Ovary (tissue), 7 donors: ENCODE measurements at regions not wholly inside any gene's neighbourhood (a gene's known extent, or its start where the extent isn't known, plus 50 kb on each side); places are given as distances from the start of the nearest gene placed in this dataset.

Experiments used
- DNase-seq, 5 donors: peaks; one replicate each; pipeline ENCODE4 v3.0.0-alpha.2; 2019 to 2020
- H3K27ac ChIP-seq, 2 donors: fragments of 200-600 bp; one replicate each; pipeline versions ENCODE4 v1.5.1 to v1.8.0; 2019 to 2022
- H3K27me3 ChIP-seq: fragments of 200-600 bp; one replicate; pipeline ENCODE4 v1.8.0; 2022
- H3K36me3 ChIP-seq: fragments of 200-600 bp; sonication (generic); one replicate; pipeline ENCODE4 v1.5.1; 2019
- H3K4me1 ChIP-seq: one replicate; pipeline ENCODE4 v1.8.1; 2013; ENCODE audit warnings: mild to moderate bottlenecking, moderate library complexity; ENCODE audit not compliant: insufficient read depth
- H3K4me3 ChIP-seq: fragments of 200-600 bp; sonication (generic); one replicate; pipeline ENCODE4 v1.5.1; 2017
- H3K9me3 ChIP-seq, 2 donors: fragments of 200-600 bp in 1 of 2; sonication (generic) in 1 of 2; one replicate each; pipeline versions ENCODE4 v1.5.1 to v1.8.1; 2013 to 2019; ENCODE audit warnings: mild to moderate bottlenecking in 1 of 2, moderate library complexity in 1 of 2
- EP300 ChIP-seq: sonication (generic); formaldehyde crosslinking; IDR thresholded peaks from one replicate; pipeline ENCODE4 v1.6.1; 2017; ENCODE audit warnings: antibody characterized with exemption
- POLR2A ChIP-seq: fragments of 450-650 bp; IDR thresholded peaks from one replicate; pipeline ENCODE4 v1.6.1; 2017; ENCODE audit warnings: antibody characterized with exemption, mild to moderate bottlenecking, moderate library complexity
- WGBS, 3 donors: extraction: QIAGEN DNeasy Blood & Tissue Kit in 1 of 3; methylation state at CpG; one replicate each; pipeline versions ENCODE4 v1.1.5 to v1.1.7; 2013 to 2017; 5-methylcytosine and 5-hydroxymethylcytosine counted together
- intact Hi-C, 4 donors: fragments of 100-400 bp; cut with DNase I; formaldehyde crosslinking; loops; one replicate each; pipeline versions ENCODE4 v1.11.0 to v1.15.1; 2022 to 2023
- TF ChIP-seq, protein P1 (sequence below), 3 donors: fragments of 450-650 bp in 2 of 3; fragments of 200-600 bp in 1 of 3; IDR thresholded peaks; one replicate each; pipeline versions ENCODE4 v1.5.1 to v1.8.0; 2016 to 2022; ENCODE audit warnings: antibody characterized with exemption in 3 of 3, mild to moderate bottlenecking in 1 of 3
- donor health status: DM: no; HTN: no; CAD: no; lungs with moderate emphysema.
- donor health status: DM: no; HTN: no; CAD: no.
- donor health status: Bipolar disorder and iron deficiency.
- donor health status: DM: no; HTN: no; CAD: no.
- donor health status: DM: yes; HTN: yes; CAD: no.

- TF ChIP-seq, protein P1, sequence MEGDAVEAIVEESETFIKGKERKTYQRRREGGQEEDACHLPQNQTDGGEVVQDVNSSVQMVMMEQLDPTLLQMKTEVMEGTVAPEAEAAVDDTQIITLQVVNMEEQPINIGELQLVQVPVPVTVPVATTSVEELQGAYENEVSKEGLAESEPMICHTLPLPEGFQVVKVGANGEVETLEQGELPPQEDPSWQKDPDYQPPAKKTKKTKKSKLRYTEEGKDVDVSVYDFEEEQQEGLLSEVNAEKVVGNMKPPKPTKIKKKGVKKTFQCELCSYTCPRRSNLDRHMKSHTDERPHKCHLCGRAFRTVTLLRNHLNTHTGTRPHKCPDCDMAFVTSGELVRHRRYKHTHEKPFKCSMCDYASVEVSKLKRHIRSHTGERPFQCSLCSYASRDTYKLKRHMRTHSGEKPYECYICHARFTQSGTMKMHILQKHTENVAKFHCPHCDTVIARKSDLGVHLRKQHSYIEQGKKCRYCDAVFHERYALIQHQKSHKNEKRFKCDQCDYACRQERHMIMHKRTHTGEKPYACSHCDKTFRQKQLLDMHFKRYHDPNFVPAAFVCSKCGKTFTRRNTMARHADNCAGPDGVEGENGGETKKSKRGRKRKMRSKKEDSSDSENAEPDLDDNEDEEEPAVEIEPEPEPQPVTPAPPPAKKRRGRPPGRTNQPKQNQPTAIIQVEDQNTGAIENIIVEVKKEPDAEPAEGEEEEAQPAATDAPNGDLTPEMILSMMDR (IDR thresholded peaks at IDR 0.05): no peak
- TF ChIP-seq EP300 (no peak), POLR2A (no peak)
- no peaks in the 10 kb centered on the region for H3K9me3 ChIP-seq
- no peaks in the 10 kb centered on the region for H3K27me3 ChIP-seq
- no peak overlapping the region for H3K27ac ChIP-seq
- WGBS, 3 donors: 54 to 72% (median 65%) methylated on average over 8 of the region's 8 CpGs
- no peak overlapping the region for H3K4me3 ChIP-seq
- H3K36me3 ChIP-seq: no peaks in the 10 kb centered on the region
- no peaks in the 10 kb centered on the region for H3K4me1 ChIP-seq
- DNase-seq: no peak
- intact Hi-C loops: loop anchor here in 1 of 4 donors (10.0 kb wide), 1 partner anchor 235 kb away; no protein-coding TSS in a partner anchor
These were observed 82.8 kb upstream of the SOX13 start for GRCh38 chr1:203990118-203990517.

DNA sequence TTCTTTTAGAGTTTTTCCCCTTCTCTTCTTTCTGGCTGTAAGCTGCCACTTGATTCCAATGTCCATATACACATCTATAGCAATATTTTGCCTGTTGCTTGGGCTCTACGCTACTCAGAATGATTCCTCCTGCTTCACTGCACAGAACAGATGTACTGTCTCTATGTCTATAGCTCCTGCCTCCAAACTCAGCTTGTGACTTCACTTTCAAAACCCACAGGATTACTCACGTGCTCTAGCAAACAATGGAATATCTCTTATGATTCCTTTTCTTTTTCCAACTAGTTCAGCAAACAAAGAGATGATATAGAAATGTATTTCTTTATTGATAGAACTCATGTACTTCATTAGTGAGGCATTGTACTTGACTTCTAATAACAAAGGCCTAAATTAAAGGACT, 80.5 kb upstream of the SOX13 start:
- intact Hi-C loops: loop anchor here in 1 of 4 donors (10.0 kb wide), 1 partner anchor 238 kb away; no protein-coding TSS in a partner anchor
- no peak for DNase-seq
- no peak overlapping the region for H3K27ac ChIP-seq
- H3K27me3 ChIP-seq: no peaks in the 10 kb centered on the region
- H3K36me3 ChIP-seq: no peaks in the 10 kb centered on the region
- TF ChIP-seq EP300: no peak
- TF ChIP-seq, protein P1 (IDR thresholded peaks at IDR 0.05): no peak
- no peak for TF ChIP-seq POLR2A
- H3K9me3 ChIP-seq: no peaks in the 10 kb centered on the region
- no peaks in the 10 kb centered on the region for H3K4me1 ChIP-seq
- no peak overlapping the region for H3K4me3 ChIP-seq
- whole genome bisulfite sequencing, 3 donors: 78 to 94% (median 80%) methylated on average over 2 of the region's 2 CpGs

DNA sequence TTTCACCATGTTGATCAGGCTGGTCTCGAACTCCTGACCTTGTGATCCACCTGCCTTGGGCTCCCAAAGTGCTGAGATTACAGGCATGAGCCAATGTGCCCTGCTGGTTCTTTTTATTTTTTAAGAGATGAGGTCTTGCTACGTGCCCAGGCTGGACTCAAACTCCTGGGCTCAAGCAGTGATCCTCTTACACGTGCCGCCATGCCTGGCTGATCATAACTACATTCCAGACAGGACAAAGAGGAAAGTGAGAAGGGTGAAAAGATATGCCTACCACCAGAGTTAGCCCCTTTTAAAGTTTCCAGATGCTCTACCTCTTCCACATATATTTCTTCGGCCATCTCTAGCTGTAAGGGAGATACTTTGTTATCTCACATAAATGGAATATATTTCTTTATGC, 79.7 kb upstream of the SOX13 start:
- intact Hi-C loops: loop anchor here in 1 of 4 donors (10.0 kb wide), 1 partner anchor 238 kb away; no protein-coding TSS in a partner anchor
- no peak for DNase-seq
- H3K27me3 ChIP-seq: no peaks in the 10 kb centered on the region
- no peak for TF ChIP-seq EP300
- TF ChIP-seq POLR2A: no peak
- TF ChIP-seq, protein P1 (IDR thresholded peaks at IDR 0.05): no peak
- no peak overlapping the region for H3K27ac ChIP-seq
- no peaks in the 10 kb centered on the region for H3K36me3 ChIP-seq
- H3K4me3 ChIP-seq: no peak overlapping the region
- H3K9me3 ChIP-seq: no peaks in the 10 kb centered on the region
- H3K4me1 ChIP-seq: no peaks in the 10 kb centered on the region
- 84 to 97% (median 86%) methylated on average over 5 of the region's 5 CpGs for WGBS, 3 donors

DNA sequence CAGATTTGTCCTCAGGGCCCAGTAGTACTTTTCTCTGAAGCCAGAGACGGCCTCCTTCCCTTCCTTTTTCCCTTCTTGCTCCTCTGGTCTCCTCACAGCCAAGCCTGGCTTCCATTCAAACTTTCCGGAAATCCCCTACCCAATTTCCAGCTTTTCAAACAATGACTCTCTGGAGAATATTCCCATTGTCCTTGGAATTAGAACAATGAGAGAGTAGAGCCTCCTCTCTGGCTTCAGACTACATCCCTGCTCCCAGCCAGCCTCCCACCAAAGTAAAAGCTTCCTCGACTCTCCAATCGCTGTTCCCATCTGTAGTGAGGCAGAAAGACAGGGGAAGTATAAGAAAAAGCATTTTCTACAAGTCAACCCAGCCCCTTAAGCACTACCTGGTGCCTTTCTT, 77.7 kb upstream of the SOX13 start:
- Histone ChIP-seq H3K9me3 (no peaks in the 10 kb centered on the region), H3K27me3 (no peaks in the 10 kb centered on the region), H3K36me3 (no peaks in the 10 kb centered on the region), H3K27ac (no peak overlapping the region), H3K4me1 (no peaks in the 10 kb centered on the region), H3K4me3 (no peak overlapping the region)
- intact Hi-C loops: loop anchor here in 1 of 4 donors (10.0 kb wide), 1 partner anchor 240 kb away; no protein-coding TSS in a partner anchor
- 40 to 49% (median 43%) methylated on average over 4 of the region's 4 CpGs for WGBS, 3 donors
- TF ChIP-seq, protein P1 (IDR thresholded peaks at IDR 0.05): no peak
- TF ChIP-seq POLR2A: no peak
- TF ChIP-seq EP300: no peak
- DNase-seq: no peak
